Vagina (tissue), 2 donors: ENCODE measurements at regions not wholly inside any gene's neighbourhood (a gene's known extent, or its start where the extent isn't known, plus 50 kb on each side); places are given as distances from the start of the nearest gene placed in this dataset.

ENCODE experiments used
- DNase-seq, 2 donors: peaks; one replicate each; pipeline ENCODE4 v3.0.0-alpha.2; 2017; ENCODE audit errors: extremely low spot score in 2 of 2
- H3K27ac ChIP-seq: fragments of 200-600 bp; sonication (generic); one replicate; pipeline ENCODE4 v1.5.1; 2019
- H3K27me3 ChIP-seq: fragments of 200-600 bp; sonication (generic); one replicate; pipeline ENCODE4 v1.5.1; 2019
- H3K36me3 ChIP-seq, 2 donors: fragments of 200-600 bp; sonication (generic); one replicate each; pipeline ENCODE4 v1.5.1; 2017 to 2019
- H3K4me1 ChIP-seq: fragments of 200-600 bp; sonication (generic); one replicate; pipeline ENCODE4 v1.5.1; 2019
- H3K4me3 ChIP-seq, 2 donors: fragments of 200-600 bp; sonication (generic); 1 replicate in 1 of 2; 2 replicates in 1 of 2; pipeline ENCODE4 v1.5.1; 2016 to 2019
- H3K9me3 ChIP-seq: fragments of 200-600 bp; sonication (generic); one replicate; pipeline ENCODE4 v1.5.1; 2019
- POLR2A ChIP-seq, 2 donors: fragments of 450-650 bp; IDR thresholded peaks; one replicate each; pipeline ENCODE4 v1.6.1; 2017; ENCODE audit warnings: antibody characterized with exemption in 2 of 2, mild to moderate bottlenecking in 2 of 2, moderate library complexity in 2 of 2
- POLR2AphosphoS5 ChIP-seq, 2 donors: sonication (generic); formaldehyde crosslinking; IDR thresholded peaks; one replicate each; pipeline ENCODE4 v1.9.0; 2017; ENCODE audit warnings: antibody characterized with exemption in 2 of 2, mild to moderate bottlenecking in 2 of 2, low read depth in 1 of 2; ENCODE audit not compliant: insufficient read depth in 1 of 2
- intact Hi-C: fragments of 100-400 bp; cut with DNase I; formaldehyde crosslinking; loops from one replicate; pipeline ENCODE4 v1.15.1; 2023
- TF ChIP-seq, protein P1 (sequence below), 3 experiments: fragments of 450-650 bp in 2 of 3; fragments of 200-600 bp in 1 of 3; sonication (generic) in 1 of 3; IDR thresholded peaks; one replicate each; pipeline ENCODE4 v1.5.1; 2017 to 2019; ENCODE audit warnings: antibody characterized with exemption in 3 of 3, mild to moderate bottlenecking in 2 of 3, moderate library complexity in 2 of 3

GRCh38 chr16:85978976-85979375, 80.0 kb downstream of the IRF8 start:
- no peaks in the 10 kb centered on the region for H3K27me3 ChIP-seq
- no peaks in the 10 kb centered on the region for H3K9me3 ChIP-seq
- H3K36me3 ChIP-seq: no peaks in the 10 kb centered on the region
- H3K4me1 ChIP-seq: no peaks in the 10 kb centered on the region
- no peak overlapping the region for H3K4me3 ChIP-seq
- H3K27ac ChIP-seq: no peak overlapping the region
- TF ChIP-seq POLR2A (IDR thresholded peaks at IDR 0.05) (no peak), POLR2AphosphoS5 (IDR thresholded peaks at IDR 0.05; ENCODE audit: insufficient read depth in 1 of 2, low read depth in 1 of 2) (no peak)
- TF ChIP-seq, protein P1, sequence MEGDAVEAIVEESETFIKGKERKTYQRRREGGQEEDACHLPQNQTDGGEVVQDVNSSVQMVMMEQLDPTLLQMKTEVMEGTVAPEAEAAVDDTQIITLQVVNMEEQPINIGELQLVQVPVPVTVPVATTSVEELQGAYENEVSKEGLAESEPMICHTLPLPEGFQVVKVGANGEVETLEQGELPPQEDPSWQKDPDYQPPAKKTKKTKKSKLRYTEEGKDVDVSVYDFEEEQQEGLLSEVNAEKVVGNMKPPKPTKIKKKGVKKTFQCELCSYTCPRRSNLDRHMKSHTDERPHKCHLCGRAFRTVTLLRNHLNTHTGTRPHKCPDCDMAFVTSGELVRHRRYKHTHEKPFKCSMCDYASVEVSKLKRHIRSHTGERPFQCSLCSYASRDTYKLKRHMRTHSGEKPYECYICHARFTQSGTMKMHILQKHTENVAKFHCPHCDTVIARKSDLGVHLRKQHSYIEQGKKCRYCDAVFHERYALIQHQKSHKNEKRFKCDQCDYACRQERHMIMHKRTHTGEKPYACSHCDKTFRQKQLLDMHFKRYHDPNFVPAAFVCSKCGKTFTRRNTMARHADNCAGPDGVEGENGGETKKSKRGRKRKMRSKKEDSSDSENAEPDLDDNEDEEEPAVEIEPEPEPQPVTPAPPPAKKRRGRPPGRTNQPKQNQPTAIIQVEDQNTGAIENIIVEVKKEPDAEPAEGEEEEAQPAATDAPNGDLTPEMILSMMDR (IDR thresholded peaks at IDR 0.05): no peak
- no peak for DNase-seq
- intact Hi-C loops: no loop called here

DNA sequence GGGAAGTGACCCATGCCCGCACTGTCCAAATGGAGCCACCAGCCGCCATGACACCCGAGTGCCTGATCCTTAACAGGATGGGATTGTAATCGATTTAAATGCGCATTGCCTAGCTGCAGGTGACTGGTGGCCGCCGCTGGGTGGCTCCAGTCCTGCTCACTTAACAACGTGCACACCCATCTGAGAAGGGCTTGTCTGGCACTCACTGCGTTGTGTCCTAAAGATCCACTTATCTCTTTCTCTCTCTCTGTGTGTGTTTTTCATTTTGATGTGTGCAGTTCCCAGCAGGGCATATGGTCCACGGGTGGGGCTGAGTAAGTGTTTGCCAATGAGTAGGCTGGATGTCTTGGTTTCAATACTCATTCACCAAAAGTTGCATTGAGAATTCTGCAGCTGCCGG, 80.6 kb downstream of the IRF8 start:
- Histone ChIP-seq H3K4me3 (no peak overlapping the region), H3K27me3 (no peaks in the 10 kb centered on the region), H3K36me3 (no peaks in the 10 kb centered on the region), H3K4me1 (no peaks in the 10 kb centered on the region), H3K27ac (no peak overlapping the region), H3K9me3 (no peaks in the 10 kb centered on the region)
- DNase-seq: no peak
- intact Hi-C loops: no loop called here
- TF ChIP-seq, protein P1 (IDR thresholded peaks at IDR 0.05): no peak
- TF ChIP-seq POLR2A (IDR thresholded peaks at IDR 0.05) (no peak), POLR2AphosphoS5 (IDR thresholded peaks at IDR 0.05; ENCODE audit: insufficient read depth in 1 of 2, low read depth in 1 of 2) (no peak)

- intact Hi-C loops: no loop called here
- Histone ChIP-seq H3K27me3 (no peaks in the 10 kb centered on the region), H3K36me3 (no peaks in the 10 kb centered on the region), H3K4me1 (no peaks in the 10 kb centered on the region), H3K27ac (no peak overlapping the region), H3K4me3 (no peak overlapping the region), H3K9me3 (no peaks in the 10 kb centered on the region)
- TF ChIP-seq POLR2A (IDR thresholded peaks at IDR 0.05) (no peak), POLR2AphosphoS5 (IDR thresholded peaks at IDR 0.05; ENCODE audit: insufficient read depth in 1 of 2, low read depth in 1 of 2) (no peak)
- TF ChIP-seq, protein P1 (IDR thresholded peaks at IDR 0.05): no peak
- no peak for DNase-seq
These were observed 81.7 kb downstream of the IRF8 start for GRCh38 chr16:85980686-85981085.

GRCh38 chr16:85981826-85982562, 83.0 kb downstream of the IRF8 start:
- TF ChIP-seq, protein P1 (IDR thresholded peaks at IDR 0.05): no peak
- no peak for TF ChIP-seq POLR2AphosphoS5 (IDR thresholded peaks at IDR 0.05; ENCODE audit: insufficient read depth in 1 of 2, low read depth in 1 of 2)
- TF ChIP-seq POLR2A (IDR thresholded peaks at IDR 0.05): no peak
- H3K27ac ChIP-seq: no peak overlapping the region
- intact Hi-C loops: no loop called here
- no peak for DNase-seq
- H3K36me3 ChIP-seq: no peaks in the 10 kb centered on the region
- H3K27me3 ChIP-seq: no peaks in the 10 kb centered on the region
- no peak overlapping the region for H3K4me3 ChIP-seq
- H3K9me3 ChIP-seq: no peaks in the 10 kb centered on the region
- peaks cover under 1% of the 10 kb centered on the region for H3K4me1 ChIP-seq

- H3K36me3 ChIP-seq: no peaks in the 10 kb centered on the region
- DNase-seq: no peak
- no peak overlapping the region for H3K27ac ChIP-seq
- intact Hi-C loops: no loop called here
- peaks cover 5% of the 10 kb centered on the region for H3K4me1 ChIP-seq
- TF ChIP-seq, protein P1 (IDR thresholded peaks at IDR 0.05): no peak
- TF ChIP-seq POLR2A (IDR thresholded peaks at IDR 0.05) (no peak), POLR2AphosphoS5 (IDR thresholded peaks at IDR 0.05; ENCODE audit: insufficient read depth in 1 of 2, low read depth in 1 of 2) (no peak)
- H3K9me3 ChIP-seq: no peaks in the 10 kb centered on the region
- H3K27me3 ChIP-seq: no peaks in the 10 kb centered on the region
- H3K4me3 ChIP-seq: no peak overlapping the region
These were observed 83.6 kb downstream of the IRF8 start for GRCh38 chr16:85982563-85982939.
